Stomach (tissue), 4 donors: ENCODE measurements at regions not wholly inside any gene's neighbourhood (a gene's known extent, or its start where the extent isn't known, plus 50 kb on each side); places are given as distances from the start of the nearest gene placed in this dataset.

Source experiments
- CTCF ChIP-seq, 7 experiments: fragments of 450-650 bp in 4 of 7; fragments of 200-600 bp in 3 of 7; sonication (generic) in 3 of 7; IDR thresholded peaks; one replicate each; pipeline ENCODE4 v1.5.1; 2016 to 2019; ENCODE audit warnings: antibody characterized with exemption in 7 of 7, control low read depth in 2 of 7, mild to moderate bottlenecking in 1 of 7
- EP300 ChIP-seq: sonication (generic); formaldehyde crosslinking; IDR thresholded peaks from one replicate; pipeline ENCODE4 v1.6.1; 2017; ENCODE audit warnings: antibody characterized with exemption
- POLR2A ChIP-seq, 4 donors: fragments of 450-650 bp; IDR thresholded peaks; one replicate each; pipeline ENCODE4 v1.6.1; 2016; ENCODE audit warnings: antibody characterized with exemption in 4 of 4, control low read depth in 2 of 4, mild to moderate bottlenecking in 1 of 4, moderate library complexity in 1 of 4
- POLR2AphosphoS5 ChIP-seq, 3 donors: sonication (generic); formaldehyde crosslinking; IDR thresholded peaks; one replicate each; pipeline ENCODE4 v1.6.1; 2016; ENCODE audit warnings: antibody characterized with exemption in 3 of 3

- TF ChIP-seq CTCF (IDR thresholded peaks at IDR 0.05) (peak in 1 of 7 experiments; percentile 13), EP300 (no peak), POLR2AphosphoS5 (IDR thresholded peaks at IDR 0.05) (no peak), POLR2A (IDR thresholded peaks at IDR 0.05) (no peak)
Observed at GRCh38 chr9:105188746-105189145, 55.7 kb upstream of the SLC44A1 start.
